Suprapubic skin (tissue), 3 donors: ENCODE measurements at regions not wholly inside any gene's neighbourhood (a gene's known extent, or its start where the extent isn't known, plus 50 kb on each side); places are given as distances from the start of the nearest gene placed in this dataset.

Experiments
- CTCF ChIP-seq, 2 donors: fragments of 200-600 bp in 1 of 2; fragments of 450-650 bp in 1 of 2; sonication (generic) in 1 of 2; IDR thresholded peaks; one replicate each; pipeline ENCODE4 v1.5.1; 2016 to 2019; ENCODE audit warnings: antibody characterized with exemption in 2 of 2, mild to moderate bottlenecking in 1 of 2, moderate library complexity in 1 of 2
- POLR2A ChIP-seq, 2 donors: fragments of 450-650 bp; IDR thresholded peaks; one replicate each; pipeline ENCODE4 v1.6.1; 2017; ENCODE audit warnings: antibody characterized with exemption in 2 of 2, mild to moderate bottlenecking in 2 of 2, moderate library complexity in 2 of 2

- TF ChIP-seq POLR2A (IDR thresholded peaks at IDR 0.05) (no peak), CTCF (IDR thresholded peaks at IDR 0.05) (no peak)
Observed at GRCh38 chr4:183563874-183564273, 59.0 kb downstream of the ING2 start.
